B cell (primary cell): ENCODE measurements at regions not wholly inside any gene's neighbourhood (a gene's known extent, or its start where the extent isn't known, plus 50 kb on each side); places are given as distances from the start of the nearest gene placed in this dataset.

Source experiments
- ATAC-seq: fragments of 200-7000 bp; cut with Tn5 transposase; one replicate; pipeline ENCODE4 v1.10.0; 2021; ENCODE audit warnings: low read depth, mild to moderate bottlenecking, moderate number of reproducible peaks, moderate library complexity
- CTCF ChIA-PET: fragments of 350-600 bp; sonication (Branson Sonifier 250); formaldehyde crosslinking; loops from one replicate; lab custom pipeline; 2021; ENCODE audit warnings: antibody characterized with exemption, inconsistent platforms; lab: Charles Lee
- POLR2A ChIA-PET: fragments of 350-600 bp; sonication (Branson Sonifier 250); formaldehyde crosslinking; loops from one replicate; lab custom pipeline; 2021; ENCODE audit warnings: antibody characterized with exemption; lab: Charles Lee
- DNase-seq: peaks from one replicate; pipeline ENCODE4 v3.0.0; 2013
- H2AFZ ChIP-seq: 2 replicates; pipeline ENCODE4 v1.6.1; 2012; ENCODE audit warnings: mild to moderate bottlenecking, low read depth, low read length; ENCODE audit not compliant: insufficient read depth, poor library complexity, severe bottlenecking
- H3K27ac ChIP-seq, 2 donors: 1 replicate in 1 of 2; 2 replicates in 1 of 2; pipeline ENCODE4 v1.5.1; 2012 to 2013; ENCODE audit warnings: low read length in 2 of 2, mild to moderate bottlenecking in 2 of 2, moderate library complexity in 1 of 2
- H3K27me3 ChIP-seq, 4 experiments: fragments of 200-600 bp in 1 of 4; sonication (generic) in 1 of 4; replicated peaks in 1 of 4; 1 replicate in 2 of 4; 2 replicates in 2 of 4; pipeline versions ENCODE4 v1.6.1 to v1.7.0; 2013 to 2016; ENCODE audit warnings: low read length in 3 of 4, mild to moderate bottlenecking in 2 of 4, mixed read lengths in 1 of 4, moderate library complexity in 1 of 4; ENCODE audit not compliant: insufficient read depth in 4 of 4, control insufficient read depth in 3 of 4; ENCODE audit errors: control extremely low read depth in 1 of 4
- H3K36me3 ChIP-seq, 2 experiments: replicated peaks in 1 of 2; 1 replicate in 1 of 2; 2 replicates in 1 of 2; pipeline versions ENCODE4 v1.6.1 to v1.7.1; 2013; ENCODE audit warnings: low read length in 1 of 2; ENCODE audit not compliant: insufficient read depth in 2 of 2, control insufficient read depth in 1 of 2; ENCODE audit errors: control extremely low read depth in 1 of 2, extremely low read depth in 1 of 2
- H3K4me1 ChIP-seq, 2 donors: fragments of 200-600 bp in 1 of 2; sonication (generic) in 1 of 2; 1 replicate in 1 of 2; 2 replicates in 1 of 2; pipeline versions ENCODE4 v1.5.1 to v1.6.1; 2013 to 2017; ENCODE audit warnings: low read length in 2 of 2; ENCODE audit not compliant: control insufficient read depth in 2 of 2, insufficient read depth in 2 of 2
- H3K4me2 ChIP-seq: replicated peaks from 2 replicates; pipeline ENCODE3; 2012; ENCODE audit warnings: mild to moderate bottlenecking, low read depth, low read length; ENCODE audit not compliant: poor library complexity, severe bottlenecking
- H3K4me3 ChIP-seq, 5 experiments: fragments of 200-600 bp in 1 of 5; sonication (generic) in 1 of 5; 1 replicate in 3 of 5; 2 replicates in 2 of 5; pipeline versions ENCODE4 v1.5.1 to v1.7.0; 2011 to 2016; ENCODE audit warnings: low read length in 4 of 5, mild to moderate bottlenecking in 4 of 5, low read depth in 2 of 5, control low read depth in 1 of 5, moderate library complexity in 1 of 5; ENCODE audit not compliant: insufficient read depth in 1 of 5; ENCODE audit errors: control extremely low read depth in 1 of 5, extremely low read depth in 1 of 5
- H3K79me2 ChIP-seq: fragments of 200-600 bp; sonication (generic); one replicate; pipeline ENCODE4 v1.6.0; 2016; ENCODE audit warnings: low read length; ENCODE audit not compliant: control insufficient read depth, insufficient read depth
- H3K9ac ChIP-seq: fragments of 200-600 bp; sonication (generic); 2 replicates; pipeline ENCODE4 v1.6.1; 2017; ENCODE audit warnings: mild to moderate bottlenecking, low read length, moderate library complexity
- H3K9me3 ChIP-seq, 3 donors: one replicate each; pipeline versions ENCODE4 v1.6.1 to v1.7.1; 2013; ENCODE audit warnings: low read length in 2 of 3; ENCODE audit not compliant: control insufficient read depth in 2 of 3, insufficient read depth in 1 of 3; ENCODE audit errors: control extremely low read depth in 1 of 3
- H4K20me1 ChIP-seq: 2 replicates; pipeline ENCODE4 v1.6.0; 2012; ENCODE audit warnings: mild to moderate bottlenecking, low read length; ENCODE audit not compliant: insufficient read depth, control insufficient read depth, poor library complexity, severe bottlenecking
- H3K27ac Mint-ChIP-seq: one replicate; pipeline ENCODE4 v1.8.0; 2021; ENCODE audit warnings: mixed read lengths
- H3K27me3 Mint-ChIP-seq: one replicate; pipeline ENCODE4 v1.8.0; 2021; ENCODE audit warnings: mixed read lengths
- H3K4me1 Mint-ChIP-seq: one replicate; pipeline ENCODE4 v1.8.0; 2021; ENCODE audit warnings: mixed read lengths
- H3K4me3 Mint-ChIP-seq: one replicate; pipeline ENCODE4 v1.8.0; 2021; ENCODE audit warnings: mixed read lengths
- H3K9me3 Mint-ChIP-seq: one replicate; pipeline ENCODE4 v1.8.0; 2022; ENCODE audit warnings: mixed read lengths; ENCODE audit not compliant: insufficient read depth
- CTCF ChIP-seq: fragments of 200-600 bp; IDR thresholded peaks from one replicate; pipeline ENCODE4 v1.8.0; 2022; ENCODE audit warnings: antibody characterized with exemption, mild to moderate bottlenecking
- EZH2 ChIP-seq: IDR thresholded peaks from 2 replicates; pipeline ENCODE4 v1.6.1; 2012; ENCODE audit warnings: borderline replicate concordance, low read depth, mild to moderate bottlenecking, moderate library complexity, low read length; ENCODE audit not compliant: insufficient read depth, poor library complexity, severe bottlenecking
- WGBS: methylation state at CpG from one replicate; pipeline ENCODE4 v1.1.5; 2013; ENCODE audit warnings: missing lambda C conversion rate; ENCODE audit not compliant: insufficient coverage; 5-methylcytosine and 5-hydroxymethylcytosine counted together
- intact Hi-C: fragments of 100-400 bp; cut with micrococcal nuclease; formaldehyde crosslinking; loops from one replicate; pipeline ENCODE4 v1.10.0; 2022

- WGBS = no CpG with 5 or more reads among the region's 1 CpG
- CTCF ChIA-PET = no interaction called here
Observed at GRCh38 chr7:12467837-12468236, 64.2 kb upstream of the VWDE start.

GRCh38 chr7:12469568-12469967 lies 65.9 kb upstream of the VWDE start:
- H3K4me1 Mint-ChIP-seq = no peaks in the 10 kb centered on the region
- no peaks in the 10 kb centered on the region for H3K4me1 ChIP-seq
- no peak overlapping the region for H3K27ac ChIP-seq
- DNase-seq (no peak), ATAC-seq (no peak)
- TF ChIP-seq CTCF = no peak
- TF ChIP-seq EZH2 = no peak
- H2AFZ ChIP-seq = no peak overlapping the region
- no peaks in the 10 kb centered on the region for H3K36me3 ChIP-seq
- no peak overlapping the region for H3K4me3 ChIP-seq
- H3K4me3 Mint-ChIP-seq = no peak overlapping the region
- no peaks in the 10 kb centered on the region for H3K9me3 Mint-ChIP-seq
- ChIA-PET CTCF (no interaction called here), POLR2A (no interaction called here)
- no peak overlapping the region for H3K4me2 ChIP-seq
- H4K20me1 ChIP-seq = no peaks in the 10 kb centered on the region
- intact Hi-C loops = no loop called here
- H3K79me2 ChIP-seq = no peaks in the 10 kb centered on the region
- no peaks in the 10 kb centered on the region for H3K27me3 ChIP-seq
- 97% methylated on average over 3 of the region's 5 CpGs for WGBS
- no peaks in the 10 kb centered on the region for H3K9me3 ChIP-seq
- no peaks in the 10 kb centered on the region for H3K27me3 Mint-ChIP-seq
- no peak overlapping the region for H3K27ac Mint-ChIP-seq
- H3K9ac ChIP-seq = no peak overlapping the region

More at GRCh38 chr7:12467837-12468236, 64.2 kb upstream of the VWDE start:
- no peak for ATAC-seq
- POLR2A ChIA-PET = no interaction called here
- no peak overlapping the region for H3K4me3 ChIP-seq
- H3K27ac Mint-ChIP-seq = no peak overlapping the region
- no peaks in the 10 kb centered on the region for H3K9me3 ChIP-seq
- H2AFZ ChIP-seq = no peak overlapping the region
- no peaks in the 10 kb centered on the region for H3K27me3 ChIP-seq
- no peaks in the 10 kb centered on the region for H3K36me3 ChIP-seq
- H3K4me1 ChIP-seq = no peaks in the 10 kb centered on the region
- intact Hi-C loops = no loop called here
- no peak for DNase-seq
- no peak overlapping the region for H3K4me3 Mint-ChIP-seq
- no peaks in the 10 kb centered on the region for H4K20me1 ChIP-seq
- peaks cover 3% of the 10 kb centered on the region for H3K9me3 Mint-ChIP-seq
- H3K4me2 ChIP-seq = no peak overlapping the region
- no peaks in the 10 kb centered on the region for H3K27me3 Mint-ChIP-seq
- no peaks in the 10 kb centered on the region for H3K4me1 Mint-ChIP-seq
- no peaks in the 10 kb centered on the region for H3K79me2 ChIP-seq
- TF ChIP-seq CTCF = no peak
- no peak for TF ChIP-seq EZH2
- no peak overlapping the region for H3K9ac ChIP-seq
- H3K27ac ChIP-seq = no peak overlapping the region
